ENCODE measurements at regions not wholly inside any gene's neighbourhood (a gene's known extent, or its start where the extent isn't known, plus 50 kb on each side); places are given as distances from the start of the nearest gene placed in this dataset.

DNA sequence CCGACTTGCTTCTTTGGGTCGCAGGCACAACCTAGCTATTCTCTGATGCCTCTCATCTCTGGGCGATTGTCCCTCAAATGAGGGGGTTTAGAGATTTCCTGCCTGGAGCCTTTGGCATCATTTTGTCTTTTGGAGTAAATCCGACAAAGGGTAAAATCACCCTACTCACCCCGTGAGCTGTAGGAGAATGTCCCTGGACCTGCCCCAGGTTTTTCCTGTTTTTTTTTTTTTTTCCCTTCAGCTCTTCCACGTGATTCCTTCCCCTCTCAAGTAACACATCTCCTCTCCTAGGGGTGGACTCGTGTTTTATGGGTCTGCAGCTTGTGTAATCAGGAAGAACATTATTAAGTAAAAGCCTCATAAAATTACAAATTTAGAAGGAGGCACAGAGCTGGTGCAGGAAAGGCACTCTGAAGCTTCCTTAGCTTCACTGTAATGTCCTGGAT is 128.4 kb upstream of the ZNF746 start:
- no peak for TF ChIP-seq CTCF (IDR thresholded peaks at IDR 0.05; ENCODE audit: low read length)
- no peak for TF ChIP-seq EZH2 (optimal IDR thresholded peaks at IDR 0.05; ENCODE audit: low read depth, low read length)
